Neuronal stem cell (in vitro differentiated cells): ENCODE measurements at regions not wholly inside any gene's neighbourhood (a gene's known extent, or its start where the extent isn't known, plus 50 kb on each side); places are given as distances from the start of the nearest gene placed in this dataset.

ENCODE experiments used
- DNase-seq: peaks from one replicate; pipeline ENCODE4 v3.0.0-alpha.2; 2013; ENCODE audit warnings: low spot score
- H2AFZ ChIP-seq: one replicate; pipeline ENCODE4 v1.6.1; 2013; ENCODE audit warnings: mild to moderate bottlenecking, low read length, inconsistent platforms
- H2AK5ac ChIP-seq: 2 replicates; pipeline ENCODE4 v1.6.1; 2013; ENCODE audit warnings: low read depth, mild to moderate bottlenecking, inconsistent platforms, low read length, moderate library complexity, mixed read lengths
- H2BK120ac ChIP-seq: 2 replicates; pipeline ENCODE4 v1.6.1; 2013; ENCODE audit warnings: low read depth, mild to moderate bottlenecking, inconsistent platforms, low read length, moderate library complexity, mixed read lengths
- H2BK12ac ChIP-seq: one replicate; pipeline ENCODE4 v1.6.1; 2013; ENCODE audit warnings: low read length, inconsistent platforms
- H2BK15ac ChIP-seq: 2 replicates; pipeline ENCODE4 v1.6.1; 2013; ENCODE audit warnings: mild to moderate bottlenecking, low read length, inconsistent platforms, mixed read lengths
- H2BK5ac ChIP-seq: one replicate; pipeline ENCODE4 v1.6.1; 2013; ENCODE audit warnings: inconsistent platforms, mild to moderate bottlenecking, low read length, moderate library complexity
- H3K14ac ChIP-seq: one replicate; pipeline ENCODE4 v1.6.1; 2013; ENCODE audit warnings: low read length, inconsistent platforms
- H3K18ac ChIP-seq: 2 replicates; pipeline ENCODE4 v1.6.1; 2013; ENCODE audit warnings: low read length, inconsistent platforms
- H3K23ac ChIP-seq: 2 replicates; pipeline ENCODE4 v1.6.1; 2013; ENCODE audit warnings: low read depth, mild to moderate bottlenecking, mixed read lengths, low read length, inconsistent platforms; ENCODE audit not compliant: poor library complexity
- H3K27ac ChIP-seq: replicated peaks from 3 replicates; pipeline ENCODE4 v1.5.1; 2013; ENCODE audit warnings: low read length, inconsistent platforms
- H3K27me3 ChIP-seq, 3 experiments: 2 replicates each; pipeline ENCODE4 v1.6.1; 2013; ENCODE audit warnings: low read length in 3 of 3, mild to moderate bottlenecking in 2 of 3, inconsistent platforms in 1 of 3, low read depth in 1 of 3, mixed read lengths in 1 of 3, moderate library complexity in 1 of 3; ENCODE audit not compliant: control insufficient read depth in 3 of 3, insufficient read depth in 3 of 3
- H3K36me3 ChIP-seq, 2 donors: replicated peaks in 1 of 2; 2 replicates each; pipeline ENCODE4 v1.6.1; 2013; ENCODE audit warnings: low read length in 2 of 2; ENCODE audit not compliant: control insufficient read depth in 2 of 2, insufficient read depth in 2 of 2
- H3K4ac ChIP-seq: 2 replicates; pipeline ENCODE4 v1.6.1; 2013; ENCODE audit warnings: inconsistent platforms, mild to moderate bottlenecking, low read length, moderate library complexity
- H3K4me1 ChIP-seq, 2 donors: 1 replicate in 1 of 2; 2 replicates in 1 of 2; pipeline ENCODE4 v1.6.1; 2013; ENCODE audit warnings: low read length in 2 of 2, low read depth in 1 of 2; ENCODE audit not compliant: control insufficient read depth in 2 of 2, insufficient read depth in 1 of 2
- H3K4me2 ChIP-seq: one replicate; pipeline ENCODE4 v1.6.1; 2013; ENCODE audit warnings: mild to moderate bottlenecking, low read length, inconsistent platforms; ENCODE audit not compliant: insufficient read depth, poor library complexity, severe bottlenecking
- H3K4me3 ChIP-seq, 2 donors: 2 replicates each; pipeline ENCODE4 v1.5.1; 2013; ENCODE audit warnings: low read length in 2 of 2, mild to moderate bottlenecking in 2 of 2, inconsistent platforms in 1 of 2, moderate library complexity in 1 of 2
- H3K79me1 ChIP-seq: one replicate; pipeline ENCODE4 v1.6.1; 2013; ENCODE audit warnings: low read depth, mild to moderate bottlenecking, inconsistent platforms, low read length, moderate library complexity
- H3K9ac ChIP-seq: one replicate; pipeline ENCODE4 v1.6.1; 2013; ENCODE audit warnings: mild to moderate bottlenecking, low read depth, low read length, inconsistent platforms; ENCODE audit not compliant: poor library complexity
- H3K9me3 ChIP-seq, 2 donors: replicated peaks in 1 of 2; 2 replicates each; pipeline versions ENCODE3 to v1.6.1; 2013; ENCODE audit warnings: low read length in 2 of 2, mild to moderate bottlenecking in 2 of 2, inconsistent platforms in 1 of 2, low read depth in 1 of 2, mixed read lengths in 1 of 2, moderate library complexity in 1 of 2; ENCODE audit not compliant: control insufficient read depth in 2 of 2, insufficient read depth in 1 of 2
- H4K8ac ChIP-seq: one replicate; pipeline ENCODE4 v1.6.1; 2013; ENCODE audit warnings: low read depth, mild to moderate bottlenecking, inconsistent platforms, low read length, moderate library complexity
- H4K91ac ChIP-seq: one replicate; pipeline ENCODE4 v1.6.1; 2013; ENCODE audit warnings: low read length, low read depth, mild to moderate bottlenecking, inconsistent platforms; ENCODE audit not compliant: poor library complexity
- WGBS, 2 donors: extraction: QIAGEN DNeasy Blood & Tissue Kit; methylation state at CpG; one replicate each; pipeline ENCODE4 v1.1.7; 2013; ENCODE audit warnings: missing lambda C conversion rate in 2 of 2, mixed read lengths in 1 of 2; ENCODE audit not compliant: insufficient read length in 2 of 2, insufficient replicate concordance in 1 of 2; ENCODE audit errors: extremely low coverage in 2 of 2; 5-methylcytosine and 5-hydroxymethylcytosine counted together

- Histone ChIP-seq H3K79me1 (no peaks in the 10 kb centered on the region), H2AK5ac (no peak overlapping the region), H2BK12ac (no peak overlapping the region), H4K8ac (no peak overlapping the region), H2BK5ac (no peak overlapping the region), H3K14ac (no peak overlapping the region), H4K91ac (no peak overlapping the region), H3K18ac (no peak overlapping the region), H3K4me1 (no peaks in the 10 kb centered on the region), H3K36me3 (no peaks in the 10 kb centered on the region), H3K4ac (no peak overlapping the region), H3K27ac (no peak overlapping the region), H3K4me2 (no peak overlapping the region), H3K9ac (no peak overlapping the region), H2BK15ac (no peak overlapping the region), H2AFZ (no peak overlapping the region), H2BK120ac (no peak overlapping the region), H3K4me3 (no peak overlapping the region), H3K23ac (no peak overlapping the region), H3K9me3 (no peaks in the 10 kb centered on the region), H3K27me3 (no peaks in the 10 kb centered on the region)
- no CpG with 5 or more reads among the region's 4 CpGs for WGBS, 2 donors
- no peak for DNase-seq
Observed at GRCh38 chr21:24372506-24372905, 1234.8 kb downstream of the MRPL39 start.

GRCh38 chr21:24369746-24370145 lies 1237.5 kb downstream of the MRPL39 start:
- WGBS, 2 donors, result no CpG with 5 or more reads among the region's 1 CpG
- Histone ChIP-seq H3K4me2 (no peak overlapping the region), H3K23ac (no peak overlapping the region), H2BK15ac (no peak overlapping the region), H3K14ac (no peak overlapping the region), H3K36me3 (no peaks in the 10 kb centered on the region), H3K79me1 (no peaks in the 10 kb centered on the region), H2BK12ac (no peak overlapping the region), H3K27me3 (no peaks in the 10 kb centered on the region), H3K27ac (no peak overlapping the region), H4K8ac (no peak overlapping the region), H2AFZ (no peak overlapping the region), H2BK120ac (no peak overlapping the region), H3K18ac (no peak overlapping the region), H4K91ac (no peak overlapping the region), H2BK5ac (no peak overlapping the region), H2AK5ac (no peak overlapping the region), H3K4me3 (no peak overlapping the region), H3K9me3 (no peaks in the 10 kb centered on the region), H3K4ac (no peak overlapping the region), H3K4me1 (no peaks in the 10 kb centered on the region), H3K9ac (no peak overlapping the region)
- DNase-seq, result no peak

GRCh38 chr21:24369278-24369677 lies 1238.0 kb downstream of the MRPL39 start:
- no peak overlapping the region for H3K4me2 ChIP-seq
- no peak overlapping the region for H2BK15ac ChIP-seq
- H3K23ac ChIP-seq, result no peak overlapping the region
- no peaks in the 10 kb centered on the region for H3K27me3 ChIP-seq
- no peak overlapping the region for H2BK12ac ChIP-seq
- no peaks in the 10 kb centered on the region for H3K9me3 ChIP-seq
- no peak overlapping the region for H4K91ac ChIP-seq
- H3K14ac ChIP-seq, result no peak overlapping the region
- H3K4me1 ChIP-seq, result no peaks in the 10 kb centered on the region
- H3K18ac ChIP-seq, result no peak overlapping the region
- H3K36me3 ChIP-seq, result no peaks in the 10 kb centered on the region
- H2BK5ac ChIP-seq, result no peak overlapping the region
- no peak overlapping the region for H4K8ac ChIP-seq
- no peaks in the 10 kb centered on the region for H3K79me1 ChIP-seq
- H2AFZ ChIP-seq, result no peak overlapping the region
- no peak overlapping the region for H3K27ac ChIP-seq
- WGBS, 2 donors, result no CpG with 5 or more reads among the region's 2 CpGs
- H3K4ac ChIP-seq, result no peak overlapping the region
- H3K9ac ChIP-seq, result no peak overlapping the region
- no peak overlapping the region for H3K4me3 ChIP-seq
- H2AK5ac ChIP-seq, result no peak overlapping the region
- no peak for DNase-seq
- no peak overlapping the region for H2BK120ac ChIP-seq

GRCh38 chr21:24367936-24368335 lies 1239.3 kb downstream of the MRPL39 start:
- Histone ChIP-seq H3K27ac (no peak overlapping the region), H3K4me2 (no peak overlapping the region), H3K9me3 (no peaks in the 10 kb centered on the region), H4K91ac (no peak overlapping the region), H3K23ac (no peak overlapping the region), H2BK5ac (no peak overlapping the region), H3K4ac (no peak overlapping the region), H2BK12ac (no peak overlapping the region), H3K36me3 (no peaks in the 10 kb centered on the region), H3K79me1 (no peaks in the 10 kb centered on the region), H3K18ac (no peak overlapping the region), H3K4me1 (no peaks in the 10 kb centered on the region), H3K27me3 (no peaks in the 10 kb centered on the region), H3K9ac (no peak overlapping the region), H3K14ac (no peak overlapping the region), H2AFZ (no peak overlapping the region), H2BK120ac (no peak overlapping the region), H2BK15ac (no peak overlapping the region), H3K4me3 (no peak overlapping the region), H2AK5ac (no peak overlapping the region), H4K8ac (no peak overlapping the region)
- no peak for DNase-seq
